ENCODE measurements at regions not wholly inside any gene's neighbourhood (a gene's known extent, or its start where the extent isn't known, plus 50 kb on each side); places are given as distances from the start of the nearest gene placed in this dataset.

DNA sequence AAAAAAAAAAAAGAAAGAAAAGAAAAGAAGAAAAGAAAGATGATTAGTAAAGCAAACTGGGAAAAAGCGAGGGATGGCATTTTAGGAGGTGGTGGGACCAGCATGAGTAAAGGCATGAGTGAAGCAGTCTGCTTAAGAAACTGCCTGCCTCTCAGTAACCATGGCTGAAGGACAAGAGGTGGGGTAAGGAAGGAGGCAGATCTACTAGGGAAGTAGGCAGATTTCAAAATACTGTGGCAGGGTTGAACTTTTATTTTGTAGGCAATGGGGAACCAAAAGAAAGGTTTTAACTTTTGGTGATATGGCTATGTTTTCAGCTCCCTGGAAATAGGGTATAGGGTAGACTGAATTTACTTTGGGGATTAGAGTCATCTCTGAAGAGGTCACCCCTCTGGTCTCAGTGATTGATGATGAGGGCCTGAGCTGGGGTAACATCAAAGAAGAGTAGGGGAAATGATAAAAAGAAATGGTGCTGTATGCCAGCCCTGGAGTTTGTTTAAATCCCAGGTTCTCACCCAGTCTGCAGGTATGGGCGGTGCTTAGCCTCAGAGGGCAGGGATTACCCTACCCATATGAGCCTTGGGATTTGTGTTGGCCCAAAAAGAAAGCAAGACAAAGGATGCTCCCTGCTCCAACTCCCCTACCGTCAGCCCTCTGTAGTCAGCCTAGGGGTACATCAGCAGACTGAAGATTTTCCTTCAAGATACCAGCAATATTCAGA, 316.2 kb downstream of the CWC27 start:
- no peak for TF ChIP-seq POLR2A (IDR thresholded peaks at IDR 0.05)
- TF ChIP-seq CTCF (IDR thresholded peaks at IDR 0.05), result no peak
- no peak for DNase-seq
- WGBS, 4 donors, result 82 to 96% (median 91%) methylated on average over 3 of the region's 3 CpGs
- Histone ChIP-seq H3K27ac (no peak overlapping the region), H3K4me1 (replicated peaks in 1 of 2) (no peaks in the 10 kb centered on the region), H3K27me3 (no peaks in the 10 kb centered on the region), H3K36me3 (replicated peaks in 1 of 2) (no peaks in the 10 kb centered on the region), H3K4me3 (no peak overlapping the region), H3K9me3 (replicated peaks in 1 of 3) (no peaks in the 10 kb centered on the region)
- intact Hi-C loops (cut with DNase I), result no loop called here

DNA sequence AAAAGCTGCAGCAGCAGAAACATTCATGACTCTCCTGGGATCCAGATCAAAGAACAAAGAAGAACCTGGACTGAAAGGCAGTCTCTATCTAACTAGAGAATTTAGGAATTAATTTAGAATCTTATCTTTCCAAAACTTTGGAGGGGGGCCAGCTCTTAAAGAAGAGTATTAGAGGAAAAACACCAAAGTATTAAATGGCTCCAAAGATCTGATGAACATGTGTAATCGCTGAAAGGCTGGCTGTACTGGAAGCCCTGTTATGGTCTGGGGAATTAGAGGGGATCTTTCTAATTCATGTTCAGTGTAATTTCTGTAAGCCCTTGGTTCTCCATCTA, 316.8 kb downstream of the CWC27 start:
- no peak for TF ChIP-seq POLR2A (IDR thresholded peaks at IDR 0.05)
- TF ChIP-seq CTCF (IDR thresholded peaks at IDR 0.05), result no peak
- intact Hi-C loops (cut with DNase I), result no loop called here
- Histone ChIP-seq H3K36me3 (replicated peaks in 1 of 2) (no peaks in the 10 kb centered on the region), H3K27me3 (no peaks in the 10 kb centered on the region), H3K4me1 (replicated peaks in 1 of 2) (no peaks in the 10 kb centered on the region), H3K9me3 (replicated peaks in 1 of 3) (no peaks in the 10 kb centered on the region), H3K27ac (no peak overlapping the region), H3K4me3 (no peak overlapping the region)
- WGBS, 4 donors, result 87 to 100% (median 93%) methylated on average over 1 of the region's 1 CpG
- no peak for DNase-seq

- Histone ChIP-seq H3K4me1 (replicated peaks in 1 of 2) (no peaks in the 10 kb centered on the region), H3K36me3 (replicated peaks in 1 of 2) (no peaks in the 10 kb centered on the region), H3K9me3 (replicated peaks in 1 of 3) (no peaks in the 10 kb centered on the region), H3K4me3 (no peak overlapping the region), H3K27me3 (no peaks in the 10 kb centered on the region), H3K27ac (no peak overlapping the region)
- intact Hi-C loops (cut with DNase I), result no loop called here
- TF ChIP-seq CTCF (IDR thresholded peaks at IDR 0.05), result no peak
- TF ChIP-seq POLR2A (IDR thresholded peaks at IDR 0.05), result no peak
- 84 to 95% (median 89%) methylated on average over 3 of the region's 3 CpGs for WGBS, 4 donors
- no peak for DNase-seq
These were observed 317.6 kb downstream of the CWC27 start for GRCh38 chr5:65086234-65086890.

DNA sequence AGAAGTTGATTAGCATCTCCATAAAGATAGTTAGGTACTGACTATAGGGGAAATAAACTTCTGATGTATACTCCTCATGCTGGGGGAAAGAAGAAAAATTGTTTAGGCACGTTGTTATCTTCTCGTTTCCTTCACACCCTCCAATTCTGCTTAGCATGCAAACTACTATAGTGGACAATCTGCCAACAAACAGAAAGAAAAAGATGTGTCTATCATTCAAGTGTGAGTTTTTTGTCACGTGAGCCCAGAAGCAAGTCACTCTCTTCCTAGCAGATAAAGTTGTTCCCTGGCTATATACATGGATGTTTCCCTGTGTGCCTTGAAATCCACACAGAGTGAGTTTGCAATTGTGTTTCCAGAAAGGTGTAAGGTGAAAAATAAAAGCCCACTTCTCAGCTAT, 318.4 kb downstream of the CWC27 start:
- WGBS, 4 donors, result 61 to 82% (median 68%) methylated on average over 3 of the region's 3 CpGs
- Histone ChIP-seq H3K27ac (no peak overlapping the region), H3K4me3 (no peak overlapping the region), H3K36me3 (replicated peaks in 1 of 2) (no peaks in the 10 kb centered on the region), H3K4me1 (replicated peaks in 1 of 2) (no peaks in the 10 kb centered on the region), H3K9me3 (replicated peaks in 1 of 3) (no peaks in the 10 kb centered on the region), H3K27me3 (no peaks in the 10 kb centered on the region)
- TF ChIP-seq POLR2A (IDR thresholded peaks at IDR 0.05) (no peak), CTCF (IDR thresholded peaks at IDR 0.05) (no peak)
- intact Hi-C loops (cut with DNase I), result no loop called here
- no peak for DNase-seq
